ENCODE measurements at regions not wholly inside any gene's neighbourhood (a gene's known extent, or its start where the extent isn't known, plus 50 kb on each side); places are given as distances from the start of the nearest gene placed in this dataset.

GRCh38 chr7:130894909-130895750 lies 161.1 kb upstream of the KLF14 start:
- no peak for TF ChIP-seq MAX (IDR thresholded peaks at IDR 0.05; ENCODE audit: insufficient read depth, insufficient read length)
- TF ChIP-seq POLR2AphosphoS5 (IDR thresholded peaks at IDR 0.05; ENCODE audit: insufficient read depth, low read depth, low read length): no peak
